WTC11 (cell line): ENCODE measurements at regions not wholly inside any gene's neighbourhood (a gene's known extent, or its start where the extent isn't known, plus 50 kb on each side); places are given as distances from the start of the nearest gene placed in this dataset.

Experiments
- FOXJ3 ChIP-seq: sonication (generic); formaldehyde crosslinking; IDR thresholded peaks from 2 replicates; pipeline ENCODE4 v1.9.0; 2021; ENCODE audit warnings: missing genetic modification reagents, mild to moderate bottlenecking, borderline replicate concordance
- TEAD4 ChIP-seq: sonication (generic); formaldehyde crosslinking; IDR thresholded peaks from 2 replicates; pipeline ENCODE4 v1.8.0; 2022; ENCODE audit warnings: mild to moderate bottlenecking, missing genetic modification reagents
- TF ChIP-seq, protein P1 (sequence below): fragments of 200-600 bp; IDR thresholded peaks from 2 replicates; pipeline ENCODE4 v1.8.0; 2022; ENCODE audit warnings: antibody characterized with exemption

DNA sequence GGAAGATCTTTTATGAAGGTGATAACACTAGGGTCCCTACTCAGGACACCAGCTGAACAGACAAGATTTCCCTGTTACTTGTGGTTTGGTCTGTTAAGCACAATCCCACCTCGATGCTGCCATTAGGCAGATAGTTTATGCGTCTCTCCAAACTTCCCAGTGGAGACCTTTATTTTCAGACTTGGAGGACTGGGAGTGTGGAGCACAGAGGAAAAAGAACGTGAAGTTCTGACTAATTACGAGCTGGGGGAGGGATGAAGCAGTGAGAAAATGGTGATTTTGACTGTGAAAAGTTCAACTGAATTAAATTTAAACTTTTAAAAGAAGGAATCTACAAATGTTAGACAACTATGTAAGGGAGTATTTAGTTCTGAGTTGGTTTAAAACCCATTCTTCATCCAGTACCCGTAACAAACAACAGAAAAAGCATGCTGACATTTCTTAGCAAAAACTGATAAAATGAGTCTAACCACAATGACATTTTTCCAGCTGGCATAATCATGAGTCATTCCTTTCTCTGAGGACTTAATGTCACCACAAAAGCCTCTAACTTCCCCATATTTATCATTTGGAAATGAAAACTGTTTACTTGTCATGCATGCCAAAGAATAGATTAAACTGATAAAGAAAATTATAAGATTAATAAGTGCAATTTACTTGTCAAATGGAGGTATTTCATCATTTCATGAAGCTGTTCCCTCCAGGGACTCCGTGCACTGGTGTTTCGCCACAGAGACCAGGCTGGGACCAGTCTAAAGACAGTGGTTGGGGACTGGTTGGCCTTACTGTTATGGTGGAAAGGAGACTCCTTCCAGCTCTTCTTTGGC, 113.3 kb upstream of the SSTR4 start:
- no peak for TF ChIP-seq FOXJ3 (CRISPR knock-in tag)
- TF ChIP-seq, protein P1, sequence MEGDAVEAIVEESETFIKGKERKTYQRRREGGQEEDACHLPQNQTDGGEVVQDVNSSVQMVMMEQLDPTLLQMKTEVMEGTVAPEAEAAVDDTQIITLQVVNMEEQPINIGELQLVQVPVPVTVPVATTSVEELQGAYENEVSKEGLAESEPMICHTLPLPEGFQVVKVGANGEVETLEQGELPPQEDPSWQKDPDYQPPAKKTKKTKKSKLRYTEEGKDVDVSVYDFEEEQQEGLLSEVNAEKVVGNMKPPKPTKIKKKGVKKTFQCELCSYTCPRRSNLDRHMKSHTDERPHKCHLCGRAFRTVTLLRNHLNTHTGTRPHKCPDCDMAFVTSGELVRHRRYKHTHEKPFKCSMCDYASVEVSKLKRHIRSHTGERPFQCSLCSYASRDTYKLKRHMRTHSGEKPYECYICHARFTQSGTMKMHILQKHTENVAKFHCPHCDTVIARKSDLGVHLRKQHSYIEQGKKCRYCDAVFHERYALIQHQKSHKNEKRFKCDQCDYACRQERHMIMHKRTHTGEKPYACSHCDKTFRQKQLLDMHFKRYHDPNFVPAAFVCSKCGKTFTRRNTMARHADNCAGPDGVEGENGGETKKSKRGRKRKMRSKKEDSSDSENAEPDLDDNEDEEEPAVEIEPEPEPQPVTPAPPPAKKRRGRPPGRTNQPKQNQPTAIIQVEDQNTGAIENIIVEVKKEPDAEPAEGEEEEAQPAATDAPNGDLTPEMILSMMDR = no peak
- TF ChIP-seq TEAD4 (CRISPR knock-in tag) = no peak
